GM12878 (cell line): ENCODE measurements at regions not wholly inside any gene's neighbourhood (a gene's known extent, or its start where the extent isn't known, plus 50 kb on each side); places are given as distances from the start of the nearest gene placed in this dataset.

ENCODE experiments used
- BCL11A ChIP-seq: IDR thresholded peaks from 2 replicates; pipeline ENCODE4 v1.6.1; 2011; ENCODE audit warnings: low read depth, low read length
- CHD2 ChIP-seq: IDR thresholded peaks from 2 replicates; pipeline ENCODE4 v1.6.1; 2011; ENCODE audit warnings: low read depth, low read length, improper control_type of control experiment, borderline replicate concordance
- FOS ChIP-seq: IDR thresholded peaks from 3 replicates; pipeline ENCODE4 v1.6.1; 2011; ENCODE audit warnings: borderline replicate concordance; ENCODE audit not compliant: insufficient read length; ENCODE audit errors: extremely low read depth
- GABPA ChIP-seq: IDR thresholded peaks from 2 replicates; pipeline ENCODE4 v1.6.1; 2014; ENCODE audit warnings: antibody characterized with exemption, low read depth, mild to moderate bottlenecking, inconsistent platforms
- ZZZ3 ChIP-seq: IDR thresholded peaks from 2 replicates; pipeline ENCODE4 v1.6.1; 2011; ENCODE audit warnings: low read depth; ENCODE audit not compliant: control insufficient read depth, insufficient read length
- TF ChIP-seq, protein P1 (sequence below), 3 experiments: IDR thresholded peaks in 2 of 3; conservative IDR thresholded peaks in 1 of 3; 2 replicates each; pipeline ENCODE4 v1.5.1; 2011; ENCODE audit warnings: low read depth in 3 of 3, low read length in 3 of 3, mild to moderate bottlenecking in 3 of 3, control low read depth in 2 of 3, moderate library complexity in 2 of 3, inconsistent platforms in 1 of 3, mixed read lengths in 1 of 3; ENCODE audit not compliant: control insufficient read depth in 2 of 3, insufficient read depth in 1 of 3; ENCODE audit errors: extremely low read depth in 1 of 3
- TF ChIP-seq, protein P2 (sequence below): fragments of 450-650 bp; IDR thresholded peaks from 2 replicates; pipeline ENCODE4 v1.6.1; 2017; ENCODE audit warnings: mild to moderate bottlenecking, low read depth, inconsistent platforms; ENCODE audit not compliant: poor library complexity, severe bottlenecking

DNA sequence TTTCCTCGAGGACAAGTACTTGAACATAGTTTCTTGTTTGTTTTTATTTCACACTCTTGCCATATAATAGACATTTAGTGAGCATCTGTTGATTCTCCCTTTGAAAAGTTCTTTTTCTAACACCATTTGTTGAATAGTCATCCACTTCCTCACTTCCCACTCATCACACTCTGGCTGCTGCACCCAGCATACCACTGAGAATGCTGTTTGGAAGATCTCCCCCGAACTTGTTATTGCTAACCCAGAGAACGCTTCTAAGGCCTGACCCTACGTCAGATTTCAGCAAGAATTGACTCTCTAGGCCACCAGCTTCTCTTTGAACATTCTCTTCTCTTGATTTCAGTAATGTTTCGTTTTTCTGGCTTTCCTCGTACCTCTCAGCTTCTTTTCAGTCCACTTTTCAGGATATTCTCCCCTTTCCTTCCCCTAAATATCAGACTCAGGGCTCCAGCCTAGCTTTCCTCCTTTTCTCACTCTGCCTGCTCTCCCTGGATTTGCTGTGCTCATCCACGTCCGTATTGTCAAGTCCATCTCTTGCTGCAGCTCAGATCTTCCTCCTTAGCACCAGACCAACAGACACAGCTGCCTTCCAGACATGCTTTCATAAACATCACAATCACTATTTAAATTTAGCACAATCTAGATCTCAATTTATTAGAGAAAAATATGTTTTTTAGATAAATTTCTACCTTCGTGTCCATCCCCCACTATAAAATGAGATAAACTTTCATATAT, 94.0 kb upstream of the SLC38A4 start:
- TF ChIP-seq CHD2 (no peak), FOS (no peak), GABPA (no peak), ZZZ3 (no peak), BCL11A (no peak)
- TF ChIP-seq, protein P1, sequence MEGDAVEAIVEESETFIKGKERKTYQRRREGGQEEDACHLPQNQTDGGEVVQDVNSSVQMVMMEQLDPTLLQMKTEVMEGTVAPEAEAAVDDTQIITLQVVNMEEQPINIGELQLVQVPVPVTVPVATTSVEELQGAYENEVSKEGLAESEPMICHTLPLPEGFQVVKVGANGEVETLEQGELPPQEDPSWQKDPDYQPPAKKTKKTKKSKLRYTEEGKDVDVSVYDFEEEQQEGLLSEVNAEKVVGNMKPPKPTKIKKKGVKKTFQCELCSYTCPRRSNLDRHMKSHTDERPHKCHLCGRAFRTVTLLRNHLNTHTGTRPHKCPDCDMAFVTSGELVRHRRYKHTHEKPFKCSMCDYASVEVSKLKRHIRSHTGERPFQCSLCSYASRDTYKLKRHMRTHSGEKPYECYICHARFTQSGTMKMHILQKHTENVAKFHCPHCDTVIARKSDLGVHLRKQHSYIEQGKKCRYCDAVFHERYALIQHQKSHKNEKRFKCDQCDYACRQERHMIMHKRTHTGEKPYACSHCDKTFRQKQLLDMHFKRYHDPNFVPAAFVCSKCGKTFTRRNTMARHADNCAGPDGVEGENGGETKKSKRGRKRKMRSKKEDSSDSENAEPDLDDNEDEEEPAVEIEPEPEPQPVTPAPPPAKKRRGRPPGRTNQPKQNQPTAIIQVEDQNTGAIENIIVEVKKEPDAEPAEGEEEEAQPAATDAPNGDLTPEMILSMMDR (IDR thresholded peaks at IDR 0.05 in 2 of 3, conservative IDR thresholded peaks at IDR 0.05 in 1 of 3; ENCODE audit: control insufficient read depth in 2 of 3, extremely low read depth in 1 of 3, insufficient read depth in 1 of 3, low read depth in 3 of 3, low read length in 3 of 3) = no peak
- TF ChIP-seq, protein P2, sequence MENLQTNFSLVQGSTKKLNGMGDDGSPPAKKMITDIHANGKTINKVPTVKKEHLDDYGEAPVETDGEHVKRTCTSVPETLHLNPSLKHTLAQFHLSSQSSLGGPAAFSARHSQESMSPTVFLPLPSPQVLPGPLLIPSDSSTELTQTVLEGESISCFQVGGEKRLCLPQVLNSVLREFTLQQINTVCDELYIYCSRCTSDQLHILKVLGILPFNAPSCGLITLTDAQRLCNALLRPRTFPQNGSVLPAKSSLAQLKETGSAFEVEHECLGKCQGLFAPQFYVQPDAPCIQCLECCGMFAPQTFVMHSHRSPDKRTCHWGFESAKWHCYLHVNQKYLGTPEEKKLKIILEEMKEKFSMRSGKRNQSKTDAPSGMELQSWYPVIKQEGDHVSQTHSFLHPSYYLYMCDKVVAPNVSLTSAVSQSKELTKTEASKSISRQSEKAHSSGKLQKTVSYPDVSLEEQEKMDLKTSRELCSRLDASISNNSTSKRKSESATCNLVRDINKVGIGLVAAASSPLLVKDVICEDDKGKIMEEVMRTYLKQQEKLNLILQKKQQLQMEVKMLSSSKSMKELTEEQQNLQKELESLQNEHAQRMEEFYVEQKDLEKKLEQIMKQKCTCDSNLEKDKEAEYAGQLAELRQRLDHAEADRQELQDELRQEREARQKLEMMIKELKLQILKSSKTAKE = no peak
